GM21381 (cell line): ENCODE measurements at regions not wholly inside any gene's neighbourhood (a gene's known extent, or its start where the extent isn't known, plus 50 kb on each side); places are given as distances from the start of the nearest gene placed in this dataset.

Source experiments
- ATAC-seq: cut with Tn5 transposase; IDR thresholded peaks from one replicate; pipeline ENCODE4 v1.9.1; 2021; ENCODE audit warnings: mild to moderate bottlenecking, moderate library complexity; ENCODE audit not compliant: unreplicated experiment

- ATAC-seq = no peak
Measured at GRCh38 chr14:41973178-41973577, 366.5 kb downstream of the LRFN5 start.

GRCh38 chr14:41972531-41972930, 365.9 kb downstream of the LRFN5 start:
- no peak for ATAC-seq

- no peak for ATAC-seq
Measured at GRCh38 chr14:41960281-41960680, 353.6 kb downstream of the LRFN5 start.

GRCh38 chr14:41957459-41957858, 350.8 kb downstream of the LRFN5 start:
- no peak for ATAC-seq
